ENCODE measurements at regions not wholly inside any gene's neighbourhood (a gene's known extent, or its start where the extent isn't known, plus 50 kb on each side); places are given as distances from the start of the nearest gene placed in this dataset.

DNA sequence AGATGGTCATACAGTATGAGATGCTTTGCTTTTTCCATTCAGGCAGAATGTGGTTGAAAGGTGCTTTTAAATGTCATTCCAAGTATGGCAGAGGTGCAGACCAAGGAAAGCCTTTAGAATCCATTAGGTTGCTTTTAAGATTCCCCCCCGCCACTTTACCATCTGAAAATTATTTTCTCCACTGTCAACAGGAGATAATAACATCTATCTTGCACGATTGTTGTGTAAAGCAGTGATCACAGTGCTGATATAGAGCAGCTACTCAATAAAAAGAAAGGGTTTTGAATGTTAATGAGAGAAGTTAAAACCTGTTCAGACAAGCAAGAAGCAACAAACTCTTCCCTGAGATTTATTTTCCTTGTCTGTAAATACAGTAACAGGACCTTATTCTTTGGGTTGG is 372.5 kb upstream of the GCFC2 start:
- no peak for TF ChIP-seq EZH2 (optimal IDR thresholded peaks at IDR 0.05; ENCODE audit: low read depth, low read length)
- TF ChIP-seq, protein P1, sequence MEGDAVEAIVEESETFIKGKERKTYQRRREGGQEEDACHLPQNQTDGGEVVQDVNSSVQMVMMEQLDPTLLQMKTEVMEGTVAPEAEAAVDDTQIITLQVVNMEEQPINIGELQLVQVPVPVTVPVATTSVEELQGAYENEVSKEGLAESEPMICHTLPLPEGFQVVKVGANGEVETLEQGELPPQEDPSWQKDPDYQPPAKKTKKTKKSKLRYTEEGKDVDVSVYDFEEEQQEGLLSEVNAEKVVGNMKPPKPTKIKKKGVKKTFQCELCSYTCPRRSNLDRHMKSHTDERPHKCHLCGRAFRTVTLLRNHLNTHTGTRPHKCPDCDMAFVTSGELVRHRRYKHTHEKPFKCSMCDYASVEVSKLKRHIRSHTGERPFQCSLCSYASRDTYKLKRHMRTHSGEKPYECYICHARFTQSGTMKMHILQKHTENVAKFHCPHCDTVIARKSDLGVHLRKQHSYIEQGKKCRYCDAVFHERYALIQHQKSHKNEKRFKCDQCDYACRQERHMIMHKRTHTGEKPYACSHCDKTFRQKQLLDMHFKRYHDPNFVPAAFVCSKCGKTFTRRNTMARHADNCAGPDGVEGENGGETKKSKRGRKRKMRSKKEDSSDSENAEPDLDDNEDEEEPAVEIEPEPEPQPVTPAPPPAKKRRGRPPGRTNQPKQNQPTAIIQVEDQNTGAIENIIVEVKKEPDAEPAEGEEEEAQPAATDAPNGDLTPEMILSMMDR (IDR thresholded peaks at IDR 0.05; ENCODE audit: low read length): no peak
- no peak for TF ChIP-seq EZH2phosphoT487 (IDR thresholded peaks at IDR 0.05; ENCODE audit: low read length)
